ENCODE measurements at regions not wholly inside any gene's neighbourhood (a gene's known extent, or its start where the extent isn't known, plus 50 kb on each side); places are given as distances from the start of the nearest gene placed in this dataset.
"Not testable (repeated sequence)": the region's sequence is repeated elsewhere in the genome, so short reads cannot be mapped to it uniquely, and the experiment has no call there.

DNA sequence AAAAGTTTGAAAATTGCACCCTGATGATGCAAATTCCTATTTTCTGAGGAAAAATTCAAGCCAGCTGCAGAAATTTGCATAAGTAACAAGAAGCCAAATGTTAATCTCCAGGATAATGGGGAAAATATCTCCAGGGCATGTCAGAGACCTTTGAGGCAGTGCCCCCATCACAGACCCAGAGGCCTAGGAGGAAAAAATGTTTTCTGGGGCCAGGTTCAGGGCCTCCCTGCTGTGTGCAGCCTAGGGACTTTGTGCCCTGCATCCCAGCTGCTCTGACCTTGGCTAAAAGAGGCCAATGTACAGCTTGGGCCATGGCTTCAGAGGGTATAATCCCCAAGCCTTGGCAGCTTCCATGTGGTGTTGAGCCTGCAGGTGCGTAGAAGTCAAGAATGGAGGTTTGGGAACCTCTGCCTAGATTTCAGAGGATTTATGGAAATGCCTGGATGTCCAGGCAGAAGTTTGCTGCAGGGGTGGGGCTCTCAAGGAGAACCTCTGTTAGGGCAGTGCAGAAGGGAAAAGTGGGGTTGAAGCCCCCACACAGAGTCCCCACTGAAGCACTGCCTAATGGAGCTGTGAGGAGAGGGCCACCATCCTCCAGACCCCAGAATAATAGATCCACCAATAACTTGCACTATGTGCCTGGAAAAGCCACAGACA lies 51.7 kb upstream of the NDUFV2 start:
- WGBS = 98% methylated on average over 1 of the region's 1 CpG

More for the DNA sequence above, 51.7 kb upstream of the NDUFV2 start:
- not testable (repeated sequence) for H3K27ac ChIP-seq (ENCODE audit: low read depth, low read length); H3K4me3 ChIP-seq (ENCODE audit: low read length); H3K9ac ChIP-seq (ENCODE audit: low read depth, low read length); H3K4me1 ChIP-seq (ENCODE audit: insufficient read depth, low read length); H3K36me3 ChIP-seq (ENCODE audit: insufficient read depth, low read length); H3K27me3 ChIP-seq (ENCODE audit: insufficient read depth, low read length)
- H3K9me3 ChIP-seq (ENCODE audit: insufficient read depth, low read depth, low read length) = peaks cover 31% of the 10 kb centered on the region

All from HUES64 (cell line).